ENCODE measurements at regions not wholly inside any gene's neighbourhood (a gene's known extent, or its start where the extent isn't known, plus 50 kb on each side); places are given as distances from the start of the nearest gene placed in this dataset.

DNA sequence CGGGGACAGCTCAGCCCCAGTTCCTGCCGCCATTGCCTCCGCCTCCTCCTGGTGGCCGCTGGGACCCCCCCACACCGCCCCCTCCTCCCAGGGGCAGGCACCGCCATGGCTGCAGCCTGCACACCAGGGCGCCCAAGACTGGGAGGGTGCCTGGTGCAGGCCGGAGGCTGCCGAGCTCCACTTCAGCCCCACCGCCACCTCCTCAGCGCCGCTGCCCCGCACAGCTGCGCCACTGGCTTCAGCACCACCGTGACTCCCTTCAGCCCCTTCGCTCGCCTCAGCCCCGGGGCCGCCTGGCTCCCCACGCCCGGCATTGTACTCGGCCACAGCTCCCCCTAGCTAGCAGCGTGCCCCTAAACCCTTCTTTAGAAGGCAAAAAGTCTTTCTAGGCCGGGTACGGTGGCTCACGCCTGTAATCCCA lies 131.1 kb downstream of the CRYBB2 start:
- TF ChIP-seq, protein P1, sequence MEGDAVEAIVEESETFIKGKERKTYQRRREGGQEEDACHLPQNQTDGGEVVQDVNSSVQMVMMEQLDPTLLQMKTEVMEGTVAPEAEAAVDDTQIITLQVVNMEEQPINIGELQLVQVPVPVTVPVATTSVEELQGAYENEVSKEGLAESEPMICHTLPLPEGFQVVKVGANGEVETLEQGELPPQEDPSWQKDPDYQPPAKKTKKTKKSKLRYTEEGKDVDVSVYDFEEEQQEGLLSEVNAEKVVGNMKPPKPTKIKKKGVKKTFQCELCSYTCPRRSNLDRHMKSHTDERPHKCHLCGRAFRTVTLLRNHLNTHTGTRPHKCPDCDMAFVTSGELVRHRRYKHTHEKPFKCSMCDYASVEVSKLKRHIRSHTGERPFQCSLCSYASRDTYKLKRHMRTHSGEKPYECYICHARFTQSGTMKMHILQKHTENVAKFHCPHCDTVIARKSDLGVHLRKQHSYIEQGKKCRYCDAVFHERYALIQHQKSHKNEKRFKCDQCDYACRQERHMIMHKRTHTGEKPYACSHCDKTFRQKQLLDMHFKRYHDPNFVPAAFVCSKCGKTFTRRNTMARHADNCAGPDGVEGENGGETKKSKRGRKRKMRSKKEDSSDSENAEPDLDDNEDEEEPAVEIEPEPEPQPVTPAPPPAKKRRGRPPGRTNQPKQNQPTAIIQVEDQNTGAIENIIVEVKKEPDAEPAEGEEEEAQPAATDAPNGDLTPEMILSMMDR (IDR thresholded peaks at IDR 0.05): no peak
- TF ChIP-seq EZH2 (IDR thresholded peaks at IDR 0.05; ENCODE audit: borderline replicate concordance, insufficient read depth, low read depth, low read length, poor library complexity, severe bottlenecking): no peak

All from B cell (primary cell).